ENCODE measurements at regions not wholly inside any gene's neighbourhood (a gene's known extent, or its start where the extent isn't known, plus 50 kb on each side); places are given as distances from the start of the nearest gene placed in this dataset.
"Not testable (repeated sequence)": the region's sequence is repeated elsewhere in the genome, so short reads cannot be mapped to it uniquely, and the experiment has no call there.

DNA sequence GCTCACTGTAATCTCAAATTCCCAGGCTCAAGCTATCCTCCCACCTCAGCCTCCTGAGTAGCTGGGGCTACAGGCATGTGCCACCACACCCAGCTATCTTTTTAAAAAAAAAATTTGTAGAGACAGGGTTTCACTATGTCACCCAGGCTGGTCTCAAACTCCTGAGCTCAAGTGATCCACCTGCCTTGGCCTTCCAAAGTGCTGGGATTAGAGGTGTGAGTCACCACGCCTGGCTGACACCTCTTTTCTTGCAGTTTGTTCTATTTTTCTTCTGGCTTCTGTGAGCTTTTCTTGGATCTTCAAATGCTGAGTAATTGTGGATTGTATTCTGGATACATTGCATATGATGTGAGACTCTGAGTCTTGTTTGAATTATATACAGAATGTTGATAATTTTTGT lies 137.3 kb upstream of the GK2 start:
- TF ChIP-seq CTCF, POLR2A (IDR thresholded peaks at IDR 0.05): not testable (repeated sequence)

Data from ovary (tissue), 3 donors.